Thoracic aorta (tissue), 2 donors: ENCODE measurements at regions not wholly inside any gene's neighbourhood (a gene's known extent, or its start where the extent isn't known, plus 50 kb on each side); places are given as distances from the start of the nearest gene placed in this dataset.

Experiments used
- ATAC-seq: fragments of 150-250 bp; one replicate; pipeline ENCODE4 v1.8.0; 2017; ENCODE audit warnings: low read depth; ENCODE audit not compliant: insufficient number of reproducible peaks, low FRiP score
- DNase-seq: peaks from one replicate; pipeline ENCODE4 v3.0.0-alpha.2; 2020; ENCODE audit warnings: low spot score
- H3K27ac ChIP-seq, 2 donors: fragments of 200-600 bp; sonication (generic); 1 replicate in 1 of 2; 2 replicates in 1 of 2; pipeline ENCODE4 v1.5.1; 2016; ENCODE audit warnings: mild to moderate bottlenecking in 2 of 2, moderate library complexity in 2 of 2
- H3K27me3 ChIP-seq: fragments of 200-600 bp; sonication (generic); replicated peaks from 2 replicates; pipeline ENCODE4 v1.6.0; 2016; ENCODE audit warnings: mild to moderate bottlenecking; ENCODE audit not compliant: insufficient read depth
- H3K36me3 ChIP-seq: fragments of 200-600 bp; sonication (generic); one replicate; pipeline ENCODE4 v1.5.1; 2016
- H3K4me1 ChIP-seq, 2 donors: fragments of 200-600 bp; sonication (generic); 1 replicate in 1 of 2; 2 replicates in 1 of 2; pipeline versions ENCODE4 v1.5.1 to v1.6.0; 2016; ENCODE audit warnings: low read depth in 2 of 2, mild to moderate bottlenecking in 1 of 2; ENCODE audit not compliant: control insufficient read depth in 1 of 2
- H3K4me3 ChIP-seq: fragments of 200-600 bp; sonication (generic); 2 replicates; pipeline ENCODE4 v1.5.1; 2016; ENCODE audit warnings: mild to moderate bottlenecking
- H3K9me3 ChIP-seq: fragments of 200-600 bp; sonication (generic); 2 replicates; pipeline ENCODE4 v1.5.1; 2016
- CTCF ChIP-seq: fragments of 200-600 bp; sonication (generic); IDR thresholded peaks from one replicate; pipeline ENCODE4 v1.5.1; 2019; ENCODE audit warnings: antibody characterized with exemption

GRCh38 chr14:58871573-58871972, 233.8 kb downstream of the DACT1 start:
- Histone ChIP-seq H3K4me3 (no peak overlapping the region), H3K4me1 (peaks cover 0 to 5% of the 10 kb centered on the region in 2 donors), H3K9me3 (no peaks in the 10 kb centered on the region), H3K27ac (no peak overlapping the region), H3K27me3 (no peaks in the 10 kb centered on the region), H3K36me3 (no peaks in the 10 kb centered on the region)
- DNase-seq: no peak
- no peak for TF ChIP-seq CTCF
- no peak for ATAC-seq

GRCh38 chr14:58872061-58872460, 234.3 kb downstream of the DACT1 start:
- H3K27ac ChIP-seq: no peak overlapping the region

GRCh38 chr14:58873228-58873953, 235.6 kb downstream of the DACT1 start:
- H3K27me3 ChIP-seq: no peaks in the 10 kb centered on the region
- peaks cover 0 to 5% of the 10 kb centered on the region in 2 donors for H3K4me1 ChIP-seq
- ATAC-seq: no peak
- H3K36me3 ChIP-seq: no peaks in the 10 kb centered on the region
- H3K4me3 ChIP-seq: no peak overlapping the region
- DNase-seq: no peak
- H3K9me3 ChIP-seq: no peaks in the 10 kb centered on the region
- TF ChIP-seq CTCF: no peak
- H3K27ac ChIP-seq: no peak overlapping the region

More at GRCh38 chr14:58872061-58872460, 234.3 kb downstream of the DACT1 start:
- TF ChIP-seq CTCF: no peak
- ATAC-seq: no peak
- Histone ChIP-seq H3K4me1 (peaks cover 0 to 5% of the 10 kb centered on the region in 2 donors), H3K9me3 (no peaks in the 10 kb centered on the region), H3K36me3 (no peaks in the 10 kb centered on the region), H3K4me3 (no peak overlapping the region), H3K27me3 (no peaks in the 10 kb centered on the region)
- no peak for DNase-seq

GRCh38 chr14:58875613-58876012, 237.9 kb downstream of the DACT1 start:
- TF ChIP-seq CTCF: no peak
- H3K27ac ChIP-seq: no peak overlapping the region
- H3K4me1 ChIP-seq: peaks cover 0 to 5% of the 10 kb centered on the region in 2 donors
- DNase-seq (no peak), ATAC-seq (no peak)
- H3K36me3 ChIP-seq: no peaks in the 10 kb centered on the region
- H3K4me3 ChIP-seq: no peak overlapping the region
- no peaks in the 10 kb centered on the region for H3K27me3 ChIP-seq
- no peaks in the 10 kb centered on the region for H3K9me3 ChIP-seq

- Histone ChIP-seq H3K4me1 (peaks cover 0 to under 1% of the 10 kb centered on the region in 2 donors), H3K9me3 (no peaks in the 10 kb centered on the region), H3K36me3 (no peaks in the 10 kb centered on the region), H3K27ac (no peak overlapping the region), H3K27me3 (no peaks in the 10 kb centered on the region), H3K4me3 (no peak overlapping the region)
- ATAC-seq (no peak), DNase-seq (no peak)
- no peak for TF ChIP-seq CTCF
Observed at GRCh38 chr14:58876608-58877007, 238.8 kb downstream of the DACT1 start.
